Activated naive CD8-positive, alpha-beta T cell treated with anti-CD3 and anti-CD28 coated beads, Interleukin-2, amount 10 ng/mL, durations not matched to agents 7 days and 5 days (primary cell): ENCODE measurements at regions not wholly inside any gene's neighbourhood (a gene's known extent, or its start where the extent isn't known, plus 50 kb on each side); places are given as distances from the start of the nearest gene placed in this dataset.

Experiments used
- ATAC-seq: fragments of 150-1000 bp; cut with Tn5 transposase; one replicate; pipeline ENCODE4 v1.10.0; 2021; ENCODE audit warnings: low read depth, moderate library complexity
- POLR2A ChIA-PET: fragments of 350-600 bp; sonication (Branson Sonifier 250); formaldehyde crosslinking; loops from one replicate; lab custom pipeline; 2021; ENCODE audit warnings: antibody characterized with exemption; lab: Charles Lee
- DNase-seq: peaks from one replicate; pipeline ENCODE4 v3.0.0; 2021
- H3K27ac Mint-ChIP-seq: one replicate; pipeline ENCODE4 v1.8.0; 2022; ENCODE audit warnings: mild to moderate bottlenecking, mixed read lengths
- H3K27me3 Mint-ChIP-seq: one replicate; pipeline ENCODE4 v1.8.0; 2022; ENCODE audit warnings: mild to moderate bottlenecking, moderate library complexity, mixed read lengths
- H3K36me3 Mint-ChIP-seq: one replicate; pipeline ENCODE4 v1.8.0; 2021; ENCODE audit warnings: mild to moderate bottlenecking, mixed read lengths
- H3K4me1 Mint-ChIP-seq: one replicate; pipeline ENCODE4 v1.8.0; 2021; ENCODE audit warnings: mixed read lengths
- H3K4me3 Mint-ChIP-seq: one replicate; pipeline ENCODE4 v1.8.0; 2022; ENCODE audit warnings: mild to moderate bottlenecking, moderate library complexity, mixed read lengths
- H3K9me3 Mint-ChIP-seq: one replicate; pipeline ENCODE4 v1.8.0; 2021; ENCODE audit warnings: mixed read lengths

DNA sequence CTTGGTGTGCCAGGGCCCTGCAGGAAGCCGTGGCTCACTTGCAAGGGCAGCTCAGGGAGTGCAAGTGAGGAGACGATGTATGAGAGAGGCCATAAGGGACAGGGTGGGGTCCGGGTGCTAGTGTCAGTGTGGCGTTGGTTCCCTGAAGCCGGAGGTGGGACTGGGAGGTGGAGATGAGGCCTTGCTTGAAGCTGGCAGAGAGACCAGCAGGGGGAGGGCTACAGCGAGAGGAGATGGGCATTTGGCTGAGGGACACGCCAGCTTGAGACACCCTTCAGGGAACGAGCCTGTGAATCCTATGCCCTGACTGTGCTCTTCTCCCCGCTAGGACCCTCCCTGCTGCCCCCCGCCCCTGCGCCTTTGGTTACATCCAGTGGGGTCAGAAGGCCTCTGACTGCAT, 529.1 kb downstream of the TCERG1L start:
- Mint-ChIP-seq H3K4me1 (no peaks in the 10 kb centered on the region), H3K36me3 (no peaks in the 10 kb centered on the region), H3K9me3 (no peaks in the 10 kb centered on the region), H3K4me3 (no peak overlapping the region), H3K27me3 (no peaks in the 10 kb centered on the region), H3K27ac (no peak overlapping the region)
- POLR2A ChIA-PET, result no interaction called here
- no peak for DNase-seq
- no peak for ATAC-seq

DNA sequence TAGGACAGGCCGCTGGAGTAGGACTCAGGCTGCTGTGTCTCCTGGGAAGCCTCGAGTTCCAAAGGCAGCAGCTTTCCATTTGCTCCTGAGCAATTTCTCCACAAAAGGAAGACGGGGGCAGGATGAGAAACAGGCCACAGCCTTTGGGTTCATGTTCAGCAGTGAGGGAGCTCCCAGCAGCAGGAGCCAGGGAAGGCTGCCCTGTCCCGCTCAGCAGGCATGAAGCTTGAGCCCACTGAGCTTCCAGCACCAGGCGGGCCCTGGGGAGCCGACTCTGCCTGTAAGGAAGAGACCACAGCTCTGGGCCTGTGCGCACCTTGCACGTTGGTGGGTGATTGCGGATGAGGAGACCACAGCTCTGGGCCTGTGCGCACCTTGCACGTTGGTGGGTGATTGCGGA, 527.2 kb downstream of the TCERG1L start:
- no peaks in the 10 kb centered on the region for H3K36me3 Mint-ChIP-seq
- H3K27me3 Mint-ChIP-seq, result no peaks in the 10 kb centered on the region
- no peak overlapping the region for H3K4me3 Mint-ChIP-seq
- H3K9me3 Mint-ChIP-seq, result no peaks in the 10 kb centered on the region
- H3K27ac Mint-ChIP-seq, result no peak overlapping the region
- ATAC-seq (no peak), DNase-seq (no peak)
- H3K4me1 Mint-ChIP-seq, result no peaks in the 10 kb centered on the region
- POLR2A ChIA-PET, result no interaction called here

DNA sequence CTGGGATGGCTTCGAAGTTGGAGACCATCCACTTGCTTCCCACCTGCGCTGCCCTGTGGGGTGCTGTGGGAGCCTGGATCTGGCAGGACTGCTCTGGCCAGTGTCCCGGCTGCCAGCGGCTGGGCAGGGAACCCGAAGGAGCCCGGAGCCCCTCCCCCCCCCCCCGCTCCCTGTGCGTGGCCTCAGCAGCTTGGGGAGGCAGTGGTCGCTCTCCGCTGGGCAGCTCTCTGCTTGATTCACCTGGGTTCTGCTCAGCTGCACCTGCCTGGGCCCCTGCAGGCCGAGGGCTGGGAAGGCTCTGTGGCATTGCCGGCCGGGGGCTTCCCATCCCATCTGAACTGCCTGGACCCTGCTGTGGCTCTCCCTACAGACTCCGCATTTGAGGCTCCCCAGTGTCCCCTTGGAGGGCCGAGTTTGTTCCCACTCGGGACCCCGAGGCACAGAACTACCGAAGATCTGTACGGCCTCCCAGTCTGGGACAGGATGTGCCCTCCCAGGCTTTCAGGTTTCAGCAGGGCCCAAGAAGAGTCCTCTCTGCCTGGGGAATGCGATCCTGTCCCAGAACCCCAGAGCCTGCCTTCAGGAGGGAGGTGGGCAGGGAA, 525.1 kb downstream of the TCERG1L start:
- H3K9me3 Mint-ChIP-seq, result no peaks in the 10 kb centered on the region

DNA sequence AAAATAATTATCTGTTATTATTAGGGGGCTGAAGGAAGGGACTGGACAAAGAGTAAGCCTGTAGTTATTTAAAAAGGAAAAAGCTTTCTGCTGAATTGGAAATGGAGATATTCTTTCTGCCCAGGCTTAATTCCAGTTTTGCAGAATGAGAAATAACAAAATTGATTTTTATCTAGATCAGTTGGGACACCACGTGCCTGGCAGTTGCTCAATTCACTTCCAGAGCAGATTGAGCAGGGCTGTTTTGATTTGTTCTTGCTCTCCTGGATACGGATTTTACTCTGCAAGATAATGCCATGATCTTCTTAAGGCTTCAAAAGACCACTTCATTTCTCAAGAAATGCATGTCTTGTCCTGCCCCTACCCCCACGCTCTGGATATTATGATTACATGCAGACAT, 524.3 kb downstream of the TCERG1L start:
- Mint-ChIP-seq H3K4me1 (no peaks in the 10 kb centered on the region), H3K9me3 (no peaks in the 10 kb centered on the region), H3K4me3 (no peak overlapping the region), H3K27ac (no peak overlapping the region), H3K27me3 (no peaks in the 10 kb centered on the region), H3K36me3 (no peaks in the 10 kb centered on the region)
- POLR2A ChIA-PET, result no interaction called here
- DNase-seq, result no peak
- no peak for ATAC-seq

More for the DNA sequence above, 525.1 kb downstream of the TCERG1L start:
- ATAC-seq (no peak), DNase-seq (no peak)
- H3K27ac Mint-ChIP-seq, result no peak overlapping the region
- POLR2A ChIA-PET, result no interaction called here
- no peak overlapping the region for H3K4me3 Mint-ChIP-seq
- no peaks in the 10 kb centered on the region for H3K27me3 Mint-ChIP-seq
- H3K36me3 Mint-ChIP-seq, result no peaks in the 10 kb centered on the region
- H3K4me1 Mint-ChIP-seq, result no peaks in the 10 kb centered on the region

DNA sequence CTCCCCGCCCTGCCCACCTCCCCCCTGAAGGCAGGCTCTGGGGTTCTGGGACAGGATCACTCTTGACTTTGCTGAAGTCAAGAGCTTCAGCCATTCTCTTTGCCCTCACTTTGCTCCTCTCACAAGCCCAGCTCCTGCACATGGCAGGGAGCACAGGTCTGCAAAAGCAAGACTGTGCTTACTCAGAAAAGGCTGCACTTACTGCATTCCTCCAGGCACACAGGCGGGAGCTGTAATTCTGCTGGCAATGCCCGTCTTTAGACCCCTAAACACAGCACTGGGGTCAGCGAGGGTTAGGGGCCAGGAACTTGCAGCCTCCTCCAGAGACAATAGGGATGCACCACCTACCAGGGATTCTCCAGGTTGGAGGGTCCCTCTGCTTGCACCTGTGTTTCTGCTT, 523.7 kb downstream of the TCERG1L start:
- ATAC-seq (no peak), DNase-seq (no peak)
- no peak overlapping the region for H3K27ac Mint-ChIP-seq
- no peak overlapping the region for H3K4me3 Mint-ChIP-seq
- H3K36me3 Mint-ChIP-seq, result no peaks in the 10 kb centered on the region
- no peaks in the 10 kb centered on the region for H3K9me3 Mint-ChIP-seq
- POLR2A ChIA-PET, result no interaction called here
- H3K4me1 Mint-ChIP-seq, result no peaks in the 10 kb centered on the region
- no peaks in the 10 kb centered on the region for H3K27me3 Mint-ChIP-seq

DNA sequence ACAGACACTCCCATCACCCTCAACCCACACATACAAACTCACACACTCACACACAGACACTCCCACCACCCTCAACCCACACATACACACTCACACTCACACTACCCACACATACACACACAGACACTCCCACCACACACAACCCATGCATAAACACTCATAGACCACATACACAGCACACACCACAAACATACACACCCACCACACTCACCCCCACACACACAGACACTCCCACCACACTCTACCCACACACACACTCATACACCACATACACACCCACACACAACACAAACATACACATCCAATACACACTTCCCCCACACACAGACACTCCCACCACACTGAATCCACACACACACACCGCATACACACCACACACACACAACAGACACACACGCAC, 521.2 kb downstream of the TCERG1L start:
- ATAC-seq (no peak), DNase-seq (no peak)
- Mint-ChIP-seq H3K36me3 (no peaks in the 10 kb centered on the region), H3K4me1 (no peaks in the 10 kb centered on the region), H3K27me3 (no peaks in the 10 kb centered on the region), H3K4me3 (no peak overlapping the region), H3K27ac (no peak overlapping the region), H3K9me3 (no peaks in the 10 kb centered on the region)
- POLR2A ChIA-PET, result no interaction called here

DNA sequence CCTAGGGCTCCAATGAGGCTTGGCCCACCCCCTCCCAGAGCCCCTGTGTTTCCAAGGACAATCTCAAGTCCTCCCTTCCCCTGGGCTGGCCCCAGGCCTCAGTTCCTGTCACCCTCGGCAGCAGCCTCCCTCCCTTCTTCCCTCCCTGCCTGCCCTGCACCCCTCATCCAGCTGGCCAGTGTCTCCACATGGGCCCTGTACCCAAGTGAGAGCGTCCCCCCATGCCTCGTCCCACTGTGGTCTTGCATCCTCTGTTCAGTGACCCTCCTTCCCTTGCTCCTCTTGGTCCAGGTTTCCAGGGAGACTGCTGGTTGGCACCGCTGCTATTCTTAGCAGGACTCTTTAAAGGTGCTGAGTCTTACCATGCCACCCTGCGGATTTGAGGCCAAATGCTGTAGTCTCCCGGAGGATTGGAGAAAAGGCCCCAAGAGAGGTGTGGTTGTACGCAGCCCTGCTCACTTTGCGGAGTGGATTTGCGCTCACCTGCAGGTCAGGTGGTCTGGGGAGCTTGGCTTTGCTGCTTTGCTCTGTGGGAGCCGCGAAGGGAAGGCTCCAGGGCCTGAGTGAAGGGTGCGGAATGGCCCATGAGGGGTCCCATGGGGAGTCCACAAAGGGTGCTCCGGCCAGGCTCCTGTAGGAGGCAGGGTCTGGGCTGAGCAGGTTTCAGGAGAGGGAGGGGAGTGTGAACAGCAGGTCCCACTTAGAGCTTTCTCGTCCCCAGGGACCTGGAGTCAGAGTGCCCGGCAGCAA, 519.2 kb downstream of the TCERG1L start:
- H3K27me3 Mint-ChIP-seq, result no peaks in the 10 kb centered on the region
- no peak overlapping the region for H3K27ac Mint-ChIP-seq
- H3K36me3 Mint-ChIP-seq, result no peaks in the 10 kb centered on the region
- H3K4me1 Mint-ChIP-seq, result no peaks in the 10 kb centered on the region
- no peak for ATAC-seq
- no peaks in the 10 kb centered on the region for H3K9me3 Mint-ChIP-seq
- POLR2A ChIA-PET, result no interaction called here
- no peak overlapping the region for H3K4me3 Mint-ChIP-seq
- DNase-seq, result no peak

DNA sequence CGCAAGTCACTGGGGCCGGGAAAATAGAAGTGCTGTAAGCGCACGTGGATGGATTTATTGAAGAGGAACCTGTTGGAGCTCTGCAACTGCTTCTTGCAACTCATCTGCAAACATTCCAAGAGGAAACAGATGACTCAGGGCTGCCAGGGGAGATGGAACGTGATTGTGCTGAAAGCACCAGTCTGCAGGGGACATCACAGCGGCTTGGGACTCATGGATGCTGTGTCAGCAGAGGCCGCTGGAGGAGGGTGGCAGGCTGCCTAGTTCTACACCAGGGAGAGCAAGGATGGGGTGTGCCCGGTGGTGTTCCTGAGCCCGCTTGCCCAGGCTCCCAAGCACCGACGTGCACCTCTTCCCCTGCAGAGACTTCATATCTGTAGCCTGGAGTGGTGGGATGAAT, 515.7 kb downstream of the TCERG1L start:
- H3K36me3 Mint-ChIP-seq, result no peaks in the 10 kb centered on the region

DNA sequence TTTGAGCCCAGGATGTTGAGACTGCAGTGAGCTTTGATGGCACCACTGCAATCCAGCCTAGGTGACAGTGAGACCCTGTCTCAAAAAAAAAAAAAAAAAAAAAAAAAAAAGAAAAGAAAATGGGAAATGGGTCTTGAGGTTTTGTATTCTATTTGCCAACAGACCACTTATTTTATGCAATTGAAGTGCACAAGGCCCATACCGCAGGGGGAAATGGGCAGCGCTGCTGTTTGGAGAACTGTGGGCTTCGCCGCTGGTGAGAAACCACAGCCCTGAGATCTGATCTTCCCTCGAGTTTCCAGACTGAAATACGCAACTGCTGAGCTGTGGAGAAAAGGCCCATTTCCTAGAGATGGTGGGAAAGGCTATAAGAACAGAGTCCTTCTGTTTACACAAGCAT, 512.0 kb downstream of the TCERG1L start:
- DNase-seq, result no peak
- Mint-ChIP-seq H3K4me3 (no peak overlapping the region), H3K27me3 (no peaks in the 10 kb centered on the region), H3K27ac (no peak overlapping the region), H3K36me3 (no peaks in the 10 kb centered on the region), H3K4me1 (no peaks in the 10 kb centered on the region), H3K9me3 (peaks cover 1% of the 10 kb centered on the region)
- POLR2A ChIA-PET, result no interaction called here
- ATAC-seq, result no peak

More for the DNA sequence above, 515.7 kb downstream of the TCERG1L start:
- Mint-ChIP-seq H3K4me3 (no peak overlapping the region), H3K27ac (no peak overlapping the region), H3K4me1 (no peaks in the 10 kb centered on the region), H3K9me3 (no peaks in the 10 kb centered on the region), H3K27me3 (no peaks in the 10 kb centered on the region)
- ATAC-seq (no peak), DNase-seq (no peak)
- POLR2A ChIA-PET, result no interaction called here

DNA sequence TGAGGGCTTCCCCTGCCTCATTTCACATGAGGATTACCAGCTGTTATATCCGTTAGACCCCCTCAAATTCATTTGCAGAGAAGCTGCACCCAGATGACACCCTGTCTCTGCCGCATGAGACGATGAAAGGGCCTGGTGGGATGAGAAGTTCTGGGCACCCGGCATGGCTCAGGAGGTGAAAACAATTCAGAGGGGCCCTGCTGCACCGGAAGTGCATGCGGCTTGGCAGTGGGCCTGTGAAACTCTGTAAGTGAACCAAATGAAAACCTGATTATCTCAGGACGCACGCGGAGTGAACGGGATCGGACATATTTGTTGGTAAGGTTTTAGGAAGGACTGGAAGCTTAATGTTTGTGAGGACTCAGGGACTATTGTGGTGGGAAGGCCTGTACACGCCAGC, 511.2 kb downstream of the TCERG1L start:
- Mint-ChIP-seq H3K4me3 (no peak overlapping the region), H3K27ac (no peak overlapping the region), H3K36me3 (no peaks in the 10 kb centered on the region), H3K9me3 (peaks cover 1% of the 10 kb centered on the region), H3K27me3 (no peaks in the 10 kb centered on the region), H3K4me1 (no peaks in the 10 kb centered on the region)
- ATAC-seq (no peak), DNase-seq (no peak)
- POLR2A ChIA-PET, result no interaction called here

DNA sequence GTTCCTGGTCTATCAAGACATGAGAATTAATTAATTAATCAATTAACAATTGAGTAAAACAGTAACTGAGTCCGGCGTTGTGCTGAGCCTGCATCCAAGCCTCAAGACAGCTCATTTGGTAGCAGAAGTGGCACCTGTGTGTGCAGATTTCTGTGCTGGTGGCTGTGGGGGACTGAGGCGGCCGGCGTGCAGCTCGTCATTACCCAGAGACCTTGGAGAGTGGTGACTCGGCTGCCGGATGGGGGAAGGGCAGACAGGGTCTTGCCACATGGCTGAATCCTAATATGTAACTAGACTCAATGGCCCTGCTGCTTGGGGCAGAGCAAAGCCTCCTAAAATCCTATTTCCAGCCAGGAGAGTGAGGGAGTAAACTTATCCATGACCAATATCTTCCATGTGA, 510.2 kb downstream of the TCERG1L start:
- DNase-seq (no peak), ATAC-seq (no peak)
- no peak overlapping the region for H3K27ac Mint-ChIP-seq
- H3K36me3 Mint-ChIP-seq, result no peaks in the 10 kb centered on the region
- H3K27me3 Mint-ChIP-seq, result no peaks in the 10 kb centered on the region
- POLR2A ChIA-PET, result no interaction called here
- H3K9me3 Mint-ChIP-seq, result peaks cover 1% of the 10 kb centered on the region
- H3K4me1 Mint-ChIP-seq, result no peaks in the 10 kb centered on the region
- no peak overlapping the region for H3K4me3 Mint-ChIP-seq

DNA sequence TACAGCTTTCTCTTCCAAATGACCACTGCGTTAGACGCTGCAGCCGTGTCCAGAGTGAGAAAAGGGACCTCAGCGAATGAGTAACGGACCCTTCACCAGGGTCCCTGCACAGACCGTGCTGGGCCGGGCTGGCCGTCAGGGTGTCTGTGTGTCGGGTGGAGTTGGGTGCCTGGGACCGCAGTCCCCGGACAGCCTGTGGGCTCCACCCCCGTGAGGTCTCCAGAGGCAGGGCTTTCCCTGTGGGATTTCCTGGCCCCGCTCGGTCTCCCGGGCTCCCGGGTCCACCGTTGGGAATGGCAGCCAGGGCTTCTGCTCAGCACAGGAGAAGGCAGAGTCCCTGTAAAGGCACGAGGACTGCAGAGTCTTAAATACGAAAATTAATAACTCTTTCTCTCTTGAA, 509.7 kb downstream of the TCERG1L start:
- ATAC-seq (no peak), DNase-seq (no peak)
- no peaks in the 10 kb centered on the region for H3K27me3 Mint-ChIP-seq
- no peak overlapping the region for H3K27ac Mint-ChIP-seq
- H3K36me3 Mint-ChIP-seq, result no peaks in the 10 kb centered on the region
- H3K9me3 Mint-ChIP-seq, result peaks cover 1% of the 10 kb centered on the region
- POLR2A ChIA-PET, result no interaction called here
- H3K4me3 Mint-ChIP-seq, result no peak overlapping the region
- H3K4me1 Mint-ChIP-seq, result no peaks in the 10 kb centered on the region

DNA sequence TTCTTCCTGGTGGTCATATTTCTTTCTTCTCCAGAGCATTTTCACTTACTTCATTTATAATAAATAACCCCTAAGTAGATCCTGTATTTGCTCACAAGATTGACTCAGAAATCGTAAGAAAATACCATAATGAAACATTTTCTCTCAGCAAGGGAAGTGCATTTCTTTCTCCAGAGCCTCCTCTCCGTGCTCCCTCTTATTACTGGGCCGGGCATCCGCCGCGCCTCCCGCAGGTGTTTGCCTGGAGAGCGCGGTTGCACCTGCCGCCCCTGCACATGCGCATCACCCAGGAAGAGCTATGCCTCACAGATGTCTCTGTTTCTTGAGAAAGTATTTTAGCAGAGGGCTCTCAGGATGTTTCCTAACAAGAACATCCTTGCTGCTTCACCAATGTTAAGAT, 509.2 kb downstream of the TCERG1L start:
- H3K27me3 Mint-ChIP-seq, result no peaks in the 10 kb centered on the region
- peaks cover 1% of the 10 kb centered on the region for H3K9me3 Mint-ChIP-seq
- DNase-seq (no peak), ATAC-seq (no peak)
- no peaks in the 10 kb centered on the region for H3K36me3 Mint-ChIP-seq
- H3K4me3 Mint-ChIP-seq, result no peak overlapping the region
- no peaks in the 10 kb centered on the region for H3K4me1 Mint-ChIP-seq
- POLR2A ChIA-PET, result no interaction called here
- no peak overlapping the region for H3K27ac Mint-ChIP-seq

DNA sequence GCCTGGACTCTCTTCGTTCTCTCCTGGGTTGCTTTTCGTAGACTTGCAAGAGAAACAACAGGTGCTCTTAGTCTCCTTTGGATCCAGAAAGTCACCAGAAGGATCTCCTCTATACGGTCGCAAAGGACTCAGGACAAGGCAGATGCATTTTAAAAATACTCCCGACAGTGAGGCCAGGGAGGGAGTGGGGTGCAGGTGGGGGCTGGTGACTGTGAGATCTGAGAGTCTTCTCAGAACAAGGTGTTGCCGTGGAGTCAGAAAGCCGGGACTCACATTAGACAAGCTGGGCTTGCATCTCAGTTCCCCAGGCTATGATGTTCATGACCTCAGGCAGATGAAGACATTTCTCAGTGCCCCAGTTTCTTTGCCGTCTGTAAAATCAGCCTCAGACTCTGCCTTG, 507.2 kb downstream of the TCERG1L start:
- no peak for DNase-seq

More for the DNA sequence above, 507.2 kb downstream of the TCERG1L start:
- Mint-ChIP-seq H3K27ac (no peak overlapping the region), H3K4me3 (no peak overlapping the region), H3K27me3 (no peaks in the 10 kb centered on the region), H3K36me3 (no peaks in the 10 kb centered on the region), H3K9me3 (peaks cover 1% of the 10 kb centered on the region), H3K4me1 (no peaks in the 10 kb centered on the region)
- POLR2A ChIA-PET, result no interaction called here
- ATAC-seq, result no peak
